Ovary (tissue), 3 donors: ENCODE measurements at regions not wholly inside any gene's neighbourhood (a gene's known extent, or its start where the extent isn't known, plus 50 kb on each side); places are given as distances from the start of the nearest gene placed in this dataset.

ENCODE experiments used
- EP300 ChIP-seq: sonication (generic); formaldehyde crosslinking; IDR thresholded peaks from one replicate; pipeline ENCODE4 v1.6.1; 2017; ENCODE audit warnings: antibody characterized with exemption
- POLR2A ChIP-seq: fragments of 450-650 bp; IDR thresholded peaks from one replicate; pipeline ENCODE4 v1.6.1; 2017; ENCODE audit warnings: antibody characterized with exemption, mild to moderate bottlenecking, moderate library complexity
- TF ChIP-seq, protein P1 (sequence below), 3 donors: fragments of 450-650 bp in 2 of 3; fragments of 200-600 bp in 1 of 3; IDR thresholded peaks; one replicate each; pipeline versions ENCODE4 v1.5.1 to v1.8.0; 2016 to 2022; ENCODE audit warnings: antibody characterized with exemption in 3 of 3, mild to moderate bottlenecking in 1 of 3
- donor health status: DM: no; HTN: no; CAD: no.

DNA sequence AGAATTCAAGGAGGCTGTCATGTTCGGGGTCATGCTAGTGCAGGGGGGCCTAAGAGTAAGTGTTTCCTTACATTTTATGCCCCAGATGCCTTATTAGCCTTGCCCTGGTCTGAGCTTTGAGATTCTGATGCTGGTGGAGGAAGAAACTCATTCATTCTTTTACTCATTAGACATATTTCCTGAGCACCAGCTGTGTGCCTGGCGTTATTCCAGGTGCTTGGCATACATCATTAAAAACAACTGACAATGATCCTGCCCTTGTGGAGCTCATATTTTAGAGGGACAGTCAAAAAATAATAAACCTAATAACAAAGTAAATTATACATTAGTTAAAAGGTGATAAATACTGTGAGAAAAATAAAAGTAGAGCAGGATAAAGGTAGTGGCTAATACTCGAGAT is 138.9 kb upstream of the SGCD start:
- TF ChIP-seq EP300 (no peak), POLR2A (no peak)
- TF ChIP-seq, protein P1, sequence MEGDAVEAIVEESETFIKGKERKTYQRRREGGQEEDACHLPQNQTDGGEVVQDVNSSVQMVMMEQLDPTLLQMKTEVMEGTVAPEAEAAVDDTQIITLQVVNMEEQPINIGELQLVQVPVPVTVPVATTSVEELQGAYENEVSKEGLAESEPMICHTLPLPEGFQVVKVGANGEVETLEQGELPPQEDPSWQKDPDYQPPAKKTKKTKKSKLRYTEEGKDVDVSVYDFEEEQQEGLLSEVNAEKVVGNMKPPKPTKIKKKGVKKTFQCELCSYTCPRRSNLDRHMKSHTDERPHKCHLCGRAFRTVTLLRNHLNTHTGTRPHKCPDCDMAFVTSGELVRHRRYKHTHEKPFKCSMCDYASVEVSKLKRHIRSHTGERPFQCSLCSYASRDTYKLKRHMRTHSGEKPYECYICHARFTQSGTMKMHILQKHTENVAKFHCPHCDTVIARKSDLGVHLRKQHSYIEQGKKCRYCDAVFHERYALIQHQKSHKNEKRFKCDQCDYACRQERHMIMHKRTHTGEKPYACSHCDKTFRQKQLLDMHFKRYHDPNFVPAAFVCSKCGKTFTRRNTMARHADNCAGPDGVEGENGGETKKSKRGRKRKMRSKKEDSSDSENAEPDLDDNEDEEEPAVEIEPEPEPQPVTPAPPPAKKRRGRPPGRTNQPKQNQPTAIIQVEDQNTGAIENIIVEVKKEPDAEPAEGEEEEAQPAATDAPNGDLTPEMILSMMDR (IDR thresholded peaks at IDR 0.05): no peak
